ENCODE measurements at regions not wholly inside any gene's neighbourhood (a gene's known extent, or its start where the extent isn't known, plus 50 kb on each side); places are given as distances from the start of the nearest gene placed in this dataset.
A peak's percentile ranks its signal among the peaks of the same experiment; 100 is the strongest.

DNA sequence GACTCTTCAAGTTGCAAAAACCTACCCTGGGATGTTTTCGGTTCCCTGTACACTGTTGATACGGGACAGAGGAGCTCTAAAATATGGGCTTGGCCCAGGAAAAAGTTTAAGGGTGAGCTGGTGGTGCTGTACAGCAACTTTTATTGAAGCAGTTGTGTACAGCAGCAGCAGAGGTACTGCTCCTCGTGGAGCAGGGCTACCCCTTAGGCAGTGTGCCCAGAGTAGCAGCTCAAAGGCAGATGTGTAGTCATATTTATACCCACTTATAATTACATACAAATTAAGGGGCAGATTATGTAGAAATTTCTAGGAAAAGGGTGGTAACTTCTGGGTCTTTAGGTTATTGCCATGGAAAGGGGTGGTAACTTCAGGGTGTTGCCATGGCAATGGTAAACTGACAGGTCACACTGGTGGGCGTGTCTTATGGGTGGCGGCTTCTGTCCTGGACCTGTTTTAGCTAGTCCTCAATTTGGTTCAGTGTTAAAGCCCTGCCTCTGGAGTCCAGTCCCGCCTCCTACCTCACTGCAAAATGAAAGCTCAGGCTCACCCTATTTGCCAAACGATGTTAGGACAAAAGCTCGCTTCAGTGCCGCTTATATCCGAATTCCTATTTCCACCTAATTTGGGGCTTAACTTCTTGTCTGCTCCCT is 203.2 kb downstream of the ETAA1 start:
- DNase-seq (ENCODE audit: low spot score), result no peak
- TF ChIP-seq, protein P1, sequence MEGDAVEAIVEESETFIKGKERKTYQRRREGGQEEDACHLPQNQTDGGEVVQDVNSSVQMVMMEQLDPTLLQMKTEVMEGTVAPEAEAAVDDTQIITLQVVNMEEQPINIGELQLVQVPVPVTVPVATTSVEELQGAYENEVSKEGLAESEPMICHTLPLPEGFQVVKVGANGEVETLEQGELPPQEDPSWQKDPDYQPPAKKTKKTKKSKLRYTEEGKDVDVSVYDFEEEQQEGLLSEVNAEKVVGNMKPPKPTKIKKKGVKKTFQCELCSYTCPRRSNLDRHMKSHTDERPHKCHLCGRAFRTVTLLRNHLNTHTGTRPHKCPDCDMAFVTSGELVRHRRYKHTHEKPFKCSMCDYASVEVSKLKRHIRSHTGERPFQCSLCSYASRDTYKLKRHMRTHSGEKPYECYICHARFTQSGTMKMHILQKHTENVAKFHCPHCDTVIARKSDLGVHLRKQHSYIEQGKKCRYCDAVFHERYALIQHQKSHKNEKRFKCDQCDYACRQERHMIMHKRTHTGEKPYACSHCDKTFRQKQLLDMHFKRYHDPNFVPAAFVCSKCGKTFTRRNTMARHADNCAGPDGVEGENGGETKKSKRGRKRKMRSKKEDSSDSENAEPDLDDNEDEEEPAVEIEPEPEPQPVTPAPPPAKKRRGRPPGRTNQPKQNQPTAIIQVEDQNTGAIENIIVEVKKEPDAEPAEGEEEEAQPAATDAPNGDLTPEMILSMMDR (IDR thresholded peaks at IDR 0.05; ENCODE audit: extremely low read depth, missing control alignments), result no peak

DNA sequence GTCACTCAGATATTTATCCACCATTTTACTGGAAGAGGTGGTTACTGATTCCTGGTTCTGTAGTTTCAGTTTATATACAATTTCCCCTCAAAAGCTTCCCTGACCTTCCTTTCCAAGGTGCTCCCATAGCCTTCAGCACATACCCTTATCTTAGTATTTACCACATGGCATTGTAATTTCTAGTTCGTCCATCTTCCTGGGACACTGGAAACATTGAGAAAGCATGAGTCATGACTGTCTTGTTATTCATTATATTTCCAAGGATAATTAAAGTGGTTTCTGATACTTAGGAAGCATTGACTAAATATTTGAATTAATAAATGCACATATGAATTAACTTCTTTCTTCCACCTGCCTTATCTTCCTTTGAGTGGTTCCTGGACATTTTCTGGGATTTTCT is 203.8 kb downstream of the ETAA1 start:
- no peak for DNase-seq (ENCODE audit: low spot score)
- TF ChIP-seq, protein P1 (IDR thresholded peaks at IDR 0.05; ENCODE audit: extremely low read depth, missing control alignments), result no peak

DNA sequence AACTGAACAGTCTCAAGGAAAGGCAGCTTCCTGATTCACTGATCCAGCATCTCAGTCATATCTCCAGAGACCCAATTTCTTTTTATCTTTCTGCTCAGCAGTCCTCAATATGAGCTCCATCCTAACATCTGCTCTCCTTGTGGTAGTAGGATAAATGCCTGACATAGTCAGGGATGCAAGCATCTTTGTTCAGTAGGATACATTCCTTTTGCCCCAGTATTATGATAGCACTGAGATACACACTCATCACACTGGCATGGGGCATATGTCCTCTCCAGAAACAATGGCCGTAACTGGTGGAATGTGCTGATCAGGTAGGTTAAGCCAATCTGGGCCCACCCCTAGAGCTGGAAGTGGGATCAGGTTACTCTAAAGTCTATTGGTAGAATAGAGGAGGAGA is 207.2 kb downstream of the ETAA1 start:
- TF ChIP-seq, protein P1 (IDR thresholded peaks at IDR 0.05; ENCODE audit: extremely low read depth, missing control alignments), result no peak
- DNase-seq (ENCODE audit: low spot score), result no peak

DNA sequence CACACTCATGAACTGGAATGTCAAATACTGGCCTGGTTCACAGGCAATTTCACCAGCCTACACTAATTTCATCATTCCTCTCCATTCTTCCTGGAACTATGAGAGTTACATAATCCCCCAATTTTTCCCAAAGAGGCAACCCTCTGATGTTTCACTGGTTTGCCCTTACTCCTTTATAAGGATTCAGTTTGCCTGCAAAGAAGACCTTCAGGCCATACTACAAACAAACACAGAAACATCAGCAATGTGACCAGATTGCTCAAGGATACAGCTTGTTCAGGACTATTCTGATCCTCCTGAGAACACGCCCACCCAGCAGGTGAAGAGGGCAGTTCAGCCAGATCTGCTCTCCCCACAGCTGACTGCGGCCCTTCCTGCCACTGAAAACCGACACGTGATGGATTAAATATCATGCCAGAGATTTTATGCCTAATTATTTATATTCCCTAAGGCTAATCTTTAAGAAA is 215.5 kb downstream of the ETAA1 start:
- no peak for DNase-seq (ENCODE audit: low spot score)
- TF ChIP-seq, protein P1 (IDR thresholded peaks at IDR 0.05; ENCODE audit: extremely low read depth, missing control alignments), result no peak

DNA sequence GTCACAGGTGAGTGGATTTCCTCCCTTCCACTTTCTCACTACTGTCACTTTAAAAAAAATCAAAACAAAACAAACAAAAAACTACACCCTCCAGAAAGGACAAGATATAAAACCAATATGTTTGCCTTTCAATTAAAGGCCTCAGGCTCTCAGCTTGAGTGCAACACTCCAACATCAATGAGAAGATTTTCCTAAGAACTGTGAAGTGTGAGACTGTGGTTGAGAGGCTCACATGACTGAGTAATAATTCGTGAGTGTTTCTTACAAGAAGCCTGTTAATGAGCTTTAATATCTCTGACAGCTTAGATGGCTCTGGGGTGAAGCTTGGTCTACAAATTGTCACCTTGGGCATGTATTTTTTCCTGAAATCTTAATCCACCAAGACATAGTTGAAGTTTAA is 216.1 kb downstream of the ETAA1 start:
- DNase-seq (ENCODE audit: low spot score), result no peak
- TF ChIP-seq, protein P1 (IDR thresholded peaks at IDR 0.05; ENCODE audit: extremely low read depth, missing control alignments), result no peak

DNA sequence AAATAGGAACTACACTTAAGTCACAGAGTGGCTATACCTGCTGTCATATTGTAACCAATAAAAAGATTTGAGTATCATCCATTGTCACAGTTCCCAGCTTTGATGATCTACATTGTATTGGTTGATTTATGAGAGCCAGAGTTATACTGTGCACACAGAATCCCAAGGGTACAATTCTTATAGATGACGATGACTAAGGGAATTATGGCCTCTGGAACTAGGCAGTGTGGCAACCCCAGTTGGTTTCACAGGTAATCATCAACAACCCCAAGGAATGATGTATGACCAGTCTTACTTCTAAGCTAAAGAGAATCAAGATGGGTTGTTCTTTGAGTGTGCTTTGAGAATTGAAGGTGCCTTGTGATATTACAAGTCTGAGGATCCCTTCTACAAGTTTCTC is 217.3 kb downstream of the ETAA1 start:
- TF ChIP-seq, protein P1 (IDR thresholded peaks at IDR 0.05; ENCODE audit: extremely low read depth, missing control alignments), result no peak
- no peak for DNase-seq (ENCODE audit: low spot score)

DNA sequence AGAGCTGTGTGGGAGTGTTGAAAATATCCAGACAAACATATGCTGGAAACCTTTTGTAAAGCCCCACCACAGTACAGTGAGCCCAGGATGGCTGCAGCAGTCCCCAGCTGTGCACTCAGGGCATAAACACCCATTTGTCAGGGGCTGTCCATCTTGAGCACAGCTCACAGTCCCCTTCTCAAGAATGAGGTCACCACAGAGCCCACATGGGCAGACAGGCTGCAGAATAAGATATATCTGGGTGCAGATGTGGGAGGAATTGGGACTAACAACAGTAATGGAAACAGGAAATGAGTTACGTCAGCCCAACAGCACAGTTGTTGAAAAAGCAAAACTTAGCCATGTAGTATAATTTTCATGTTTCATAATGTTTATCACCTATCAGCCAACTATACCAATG is 219.6 kb downstream of the ETAA1 start:
- TF ChIP-seq, protein P1 (IDR thresholded peaks at IDR 0.05; ENCODE audit: extremely low read depth, missing control alignments), result no peak
- DNase-seq (ENCODE audit: low spot score), result peak; percentile 45

All from GM20000 (cell line).